Upper lobe of right lung (tissue), 1 donor: ENCODE measurements at regions not wholly inside any gene's neighbourhood (a gene's known extent, or its start where the extent isn't known, plus 50 kb on each side); places are given as distances from the start of the nearest gene placed in this dataset.
"Not testable (repeated sequence)": the region's sequence is repeated elsewhere in the genome, so short reads cannot be mapped to it uniquely, and the experiment has no call there.

Experiments
- ATAC-seq: fragments of 200-7000 bp; cut with Tn5 transposase; one replicate; pipeline ENCODE4 v1.9.1; 2020; ENCODE audit warnings: mild to moderate bottlenecking, moderate library complexity
- DNase-seq: peaks from one replicate; pipeline ENCODE4 v3.0.0-alpha.2; 2020
- H3K27ac ChIP-seq: fragments of 200-600 bp; one replicate; pipeline ENCODE4 v1.8.0; 2022
- H3K27me3 ChIP-seq: fragments of 200-600 bp; one replicate; pipeline ENCODE4 v1.8.0; 2022; ENCODE audit warnings: mild to moderate bottlenecking
- H3K36me3 ChIP-seq: fragments of 200-600 bp; one replicate; pipeline ENCODE4 v1.8.0; 2022
- H3K4me1 ChIP-seq: fragments of 200-600 bp; one replicate; pipeline ENCODE4 v1.8.0; 2022
- H3K4me3 ChIP-seq: fragments of 200-600 bp; one replicate; pipeline ENCODE4 v1.8.0; 2022; ENCODE audit warnings: mild to moderate bottlenecking
- H3K9me3 ChIP-seq: fragments of 200-600 bp; one replicate; pipeline ENCODE4 v1.8.0; 2022
- intact Hi-C: fragments of 100-400 bp; cut with DNase I; formaldehyde crosslinking; loops from one replicate; pipeline ENCODE4 v1.11.0; 2022
- TF ChIP-seq, protein P1 (sequence below): fragments of 200-600 bp; IDR thresholded peaks from one replicate; pipeline ENCODE4 v1.8.0; 2022; ENCODE audit warnings: antibody characterized with exemption
- donor health status: DM: no; HTN: yes; CAD: no; lungs with severe emphysema.

GRCh38 chr22:11062534-11062933 is 4465.5 kb upstream of the OR11H1 start:
- H3K36me3 ChIP-seq, H3K27me3 ChIP-seq, ATAC-seq, H3K4me3 ChIP-seq, intact Hi-C loops, H3K4me1 ChIP-seq, H3K27ac ChIP-seq, H3K9me3 ChIP-seq: not testable (repeated sequence)
- peak; percentile 70 for DNase-seq

GRCh38 chr22:11063022-11063685 is 4464.8 kb upstream of the OR11H1 start:
- intact Hi-C loops, H3K36me3 ChIP-seq, DNase-seq, H3K9me3 ChIP-seq, ATAC-seq, H3K4me3 ChIP-seq, H3K27ac ChIP-seq, H3K27me3 ChIP-seq, H3K4me1 ChIP-seq: not testable (repeated sequence)

- H3K27me3 ChIP-seq, H3K4me3 ChIP-seq, H3K36me3 ChIP-seq, H3K4me1 ChIP-seq, H3K27ac ChIP-seq, H3K9me3 ChIP-seq, intact Hi-C loops, DNase-seq, ATAC-seq: not testable (repeated sequence)
These were observed 4462.8 kb upstream of the OR11H1 start for GRCh38 chr22:11065210-11065609.

DNA sequence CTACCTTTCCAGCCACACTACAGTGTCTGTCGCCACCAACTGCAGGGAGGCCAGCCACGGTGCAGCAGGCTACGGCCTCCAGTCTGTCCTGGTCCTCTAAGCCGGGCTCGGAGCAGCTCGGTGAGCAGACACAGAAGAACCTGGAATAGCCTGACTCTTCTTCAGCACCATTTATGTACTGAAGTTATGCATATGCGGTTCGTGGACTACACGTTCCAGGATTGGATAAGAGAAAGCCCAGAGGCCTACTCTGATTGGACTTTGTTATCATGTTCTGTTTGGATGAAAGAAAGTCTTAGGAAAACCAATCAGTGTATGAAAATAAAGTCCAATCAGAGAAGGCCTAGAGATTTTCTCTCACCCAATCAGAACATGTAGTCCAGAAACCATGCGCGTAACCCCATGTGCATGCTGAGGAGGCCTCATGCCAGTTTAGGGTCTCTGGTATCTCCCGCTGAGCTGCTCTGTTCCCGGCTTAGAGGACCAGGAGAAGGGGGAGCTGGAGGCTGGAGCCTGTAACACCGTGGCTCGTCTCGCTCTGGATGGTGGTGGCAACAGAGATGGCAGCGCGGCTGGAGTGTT is 4462.0 kb upstream of the OR11H1 start:
- H3K36me3 ChIP-seq, H3K27me3 ChIP-seq, intact Hi-C loops, H3K27ac ChIP-seq, H3K9me3 ChIP-seq, DNase-seq, H3K4me1 ChIP-seq, H3K4me3 ChIP-seq: not testable (repeated sequence)
- peak; percentile 26 for ATAC-seq

DNA sequence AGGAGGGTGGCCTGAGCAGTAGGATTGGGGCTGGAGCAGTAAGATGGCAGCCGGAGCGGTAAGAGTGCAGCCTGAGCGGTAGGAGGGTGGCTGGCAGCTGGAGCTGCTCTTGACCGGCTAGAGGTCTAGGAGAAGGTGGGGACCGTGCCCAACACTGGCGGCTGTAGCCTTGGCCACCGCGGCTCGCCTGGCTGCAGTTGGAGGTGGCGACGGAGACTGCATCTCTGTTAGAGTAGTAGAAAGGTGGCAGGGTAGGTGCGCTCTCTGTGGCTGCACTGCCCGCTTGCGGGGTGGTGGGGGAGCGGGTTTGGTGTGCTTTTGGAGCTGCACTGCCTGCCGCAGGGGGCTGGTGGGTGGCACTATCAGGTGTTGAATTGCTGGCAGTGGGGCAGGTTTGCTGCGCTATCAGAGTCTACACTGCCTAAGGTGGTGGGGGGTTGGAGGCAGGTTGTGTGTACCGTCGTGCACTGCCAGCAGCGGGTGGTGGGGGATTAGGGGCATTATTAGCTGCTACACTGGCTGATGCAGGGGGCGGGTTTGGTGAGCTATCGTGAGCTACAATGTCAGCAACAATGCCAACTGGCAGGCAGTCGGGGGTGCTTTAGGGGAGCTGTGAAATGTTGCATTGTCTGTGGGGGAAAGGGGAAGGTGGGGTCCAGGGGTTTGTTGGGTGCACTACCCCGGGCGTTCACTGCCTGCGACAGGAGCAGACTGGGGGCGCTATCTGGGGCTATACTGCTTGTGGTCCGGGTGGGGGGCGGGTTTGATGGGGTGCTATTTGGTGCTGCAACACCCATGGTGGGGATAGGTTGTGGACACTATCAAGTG is 4461.3 kb upstream of the OR11H1 start:
- Histone ChIP-seq H3K36me3 (no peaks in the 10 kb centered on the region), H3K27me3 (no peaks in the 10 kb centered on the region), H3K4me1 (no peaks in the 10 kb centered on the region), H3K9me3 (no peaks in the 10 kb centered on the region), H3K27ac (no peak overlapping the region), H3K4me3 (no peak overlapping the region)
- intact Hi-C loops: no loop called here
- TF ChIP-seq, protein P1, sequence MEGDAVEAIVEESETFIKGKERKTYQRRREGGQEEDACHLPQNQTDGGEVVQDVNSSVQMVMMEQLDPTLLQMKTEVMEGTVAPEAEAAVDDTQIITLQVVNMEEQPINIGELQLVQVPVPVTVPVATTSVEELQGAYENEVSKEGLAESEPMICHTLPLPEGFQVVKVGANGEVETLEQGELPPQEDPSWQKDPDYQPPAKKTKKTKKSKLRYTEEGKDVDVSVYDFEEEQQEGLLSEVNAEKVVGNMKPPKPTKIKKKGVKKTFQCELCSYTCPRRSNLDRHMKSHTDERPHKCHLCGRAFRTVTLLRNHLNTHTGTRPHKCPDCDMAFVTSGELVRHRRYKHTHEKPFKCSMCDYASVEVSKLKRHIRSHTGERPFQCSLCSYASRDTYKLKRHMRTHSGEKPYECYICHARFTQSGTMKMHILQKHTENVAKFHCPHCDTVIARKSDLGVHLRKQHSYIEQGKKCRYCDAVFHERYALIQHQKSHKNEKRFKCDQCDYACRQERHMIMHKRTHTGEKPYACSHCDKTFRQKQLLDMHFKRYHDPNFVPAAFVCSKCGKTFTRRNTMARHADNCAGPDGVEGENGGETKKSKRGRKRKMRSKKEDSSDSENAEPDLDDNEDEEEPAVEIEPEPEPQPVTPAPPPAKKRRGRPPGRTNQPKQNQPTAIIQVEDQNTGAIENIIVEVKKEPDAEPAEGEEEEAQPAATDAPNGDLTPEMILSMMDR: no peak
- DNase-seq: peak; percentile 72
- ATAC-seq: peak; percentile 76

DNA sequence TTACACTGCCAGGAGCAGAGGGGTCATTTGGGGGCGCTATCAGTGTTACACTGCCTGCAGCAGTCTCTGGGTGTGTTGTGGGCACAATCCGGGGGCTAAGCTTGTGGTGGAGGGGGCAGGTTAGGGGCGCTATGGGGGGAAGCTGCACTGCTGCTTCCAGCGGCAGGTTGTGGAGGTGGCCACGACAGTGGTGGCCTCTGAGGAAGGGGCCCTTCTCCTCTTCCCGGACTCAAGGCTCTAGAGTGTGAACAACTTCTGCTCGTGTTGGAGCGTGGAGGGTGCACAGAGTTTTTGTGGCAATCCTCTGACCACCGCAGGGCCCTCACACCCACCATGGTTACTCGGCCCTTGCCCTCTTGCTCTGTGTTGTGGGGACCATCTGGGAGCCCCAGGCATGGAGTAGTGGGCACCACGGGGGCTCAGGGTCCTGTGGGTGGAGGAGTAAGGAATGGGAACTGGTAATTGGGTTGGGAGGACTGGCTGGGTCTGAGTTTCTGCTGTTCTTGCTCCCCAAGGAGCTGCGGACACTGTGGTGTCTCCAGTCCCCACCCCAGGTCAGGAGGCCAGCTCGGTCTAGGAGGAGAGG is 4460.6 kb upstream of the OR11H1 start:
- intact Hi-C loops, H3K27ac ChIP-seq, H3K4me1 ChIP-seq, H3K9me3 ChIP-seq, H3K4me3 ChIP-seq, H3K27me3 ChIP-seq, H3K36me3 ChIP-seq: not testable (repeated sequence)
- DNase-seq: peak; percentile 70
- ATAC-seq: peak; percentile 73

GRCh38 chr22:11067937-11068336 is 4460.1 kb upstream of the OR11H1 start:
- H3K4me1 ChIP-seq, H3K36me3 ChIP-seq, H3K27ac ChIP-seq, intact Hi-C loops, H3K9me3 ChIP-seq, H3K27me3 ChIP-seq, H3K4me3 ChIP-seq, DNase-seq: not testable (repeated sequence)
- peak; percentile 36 for ATAC-seq

- H3K4me3 ChIP-seq, H3K36me3 ChIP-seq, intact Hi-C loops, ATAC-seq, DNase-seq, H3K27ac ChIP-seq, H3K4me1 ChIP-seq, H3K9me3 ChIP-seq, H3K27me3 ChIP-seq: not testable (repeated sequence)
These were observed 4459.6 kb upstream of the OR11H1 start for GRCh38 chr22:11068406-11068805.
